Left renal pelvis (tissue), 4 donors: ENCODE measurements at regions not wholly inside any gene's neighbourhood (a gene's known extent, or its start where the extent isn't known, plus 50 kb on each side); places are given as distances from the start of the nearest gene placed in this dataset.

Experiments
- DNase-seq, 4 donors: peaks; one replicate each; pipeline ENCODE4 v3.0.0-alpha.2; 2013; ENCODE audit warnings: low read depth in 4 of 4, low spot score in 3 of 4

DNA sequence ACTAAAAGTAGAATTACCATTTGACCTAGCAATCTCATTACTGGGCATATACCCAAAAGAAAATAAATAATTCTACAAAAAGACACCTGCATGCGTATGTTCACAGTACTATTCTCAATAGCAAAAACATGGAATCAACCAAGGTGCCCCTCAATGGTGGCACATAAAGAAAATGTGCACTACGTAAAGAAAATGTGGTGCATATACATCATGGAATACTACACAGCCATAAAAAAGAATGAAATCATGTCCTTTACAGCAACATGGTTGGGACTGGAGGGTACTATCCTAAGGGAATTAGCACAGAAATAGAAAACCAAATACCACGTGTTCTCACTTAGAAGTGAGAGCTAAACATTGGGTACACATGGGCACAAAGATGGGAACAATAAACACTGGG is 250.7 kb upstream of the TNP1 start:
- DNase-seq, result no peak

DNA sequence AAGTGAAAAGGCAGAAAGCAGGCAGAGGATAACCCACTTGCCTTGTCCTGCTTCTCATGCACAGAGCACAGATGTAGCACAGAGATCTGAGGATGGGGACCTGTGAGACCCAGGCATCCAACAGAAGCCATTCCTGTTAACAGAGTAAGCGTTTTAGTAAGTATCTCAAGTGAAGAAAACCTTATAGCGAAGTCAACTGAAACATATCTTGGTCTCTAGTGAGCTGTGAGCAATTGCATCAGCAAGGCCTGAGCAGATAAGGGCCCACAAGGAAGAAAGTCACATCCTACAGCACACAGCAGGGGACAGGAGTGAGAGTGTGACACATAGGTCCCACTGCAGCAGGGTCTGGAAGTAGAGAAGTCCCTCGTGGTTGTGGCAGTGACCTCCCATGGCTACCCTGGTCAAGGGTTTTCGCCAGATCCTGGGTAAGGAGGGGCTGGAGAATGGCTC is 248.7 kb upstream of the TNP1 start:
- no peak for DNase-seq

DNA sequence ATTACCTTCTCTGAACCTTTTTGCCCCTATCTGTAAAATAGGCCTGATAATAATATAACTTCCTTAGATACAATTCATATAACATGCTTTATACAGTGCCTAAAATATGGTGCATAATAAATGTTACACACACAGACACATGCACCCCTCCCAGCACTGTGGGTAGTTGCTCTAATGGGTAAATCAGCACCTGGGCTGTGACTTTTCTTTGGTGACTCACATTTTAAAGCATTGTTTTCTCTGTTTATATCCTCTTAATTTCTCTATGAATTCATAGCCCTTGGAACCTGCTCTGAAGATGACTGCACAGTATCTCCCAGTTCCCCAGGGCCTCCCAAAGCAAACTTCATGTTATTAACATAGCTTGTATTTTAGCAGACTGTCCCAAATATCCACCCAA is 248.2 kb upstream of the TNP1 start:
- DNase-seq, result no peak

DNA sequence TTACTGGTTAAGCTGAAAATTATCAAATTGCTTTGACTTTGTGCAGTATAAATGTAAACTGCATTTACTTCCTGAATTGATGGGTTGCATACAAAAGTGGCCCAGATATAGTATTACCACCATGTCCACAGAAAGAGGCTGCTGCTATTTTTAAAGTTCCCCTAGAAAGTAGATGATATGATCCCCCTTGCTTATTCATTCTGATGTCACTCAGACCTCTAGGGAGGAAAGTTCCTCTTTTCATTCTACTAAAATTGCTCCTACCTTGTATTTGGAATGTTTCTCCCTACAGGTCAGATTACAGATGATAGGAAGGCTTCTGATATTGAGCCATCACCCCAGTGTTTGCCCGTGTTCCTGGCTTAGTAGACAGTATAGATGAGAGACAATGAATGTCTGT is 247.6 kb upstream of the TNP1 start:
- no peak for DNase-seq

DNA sequence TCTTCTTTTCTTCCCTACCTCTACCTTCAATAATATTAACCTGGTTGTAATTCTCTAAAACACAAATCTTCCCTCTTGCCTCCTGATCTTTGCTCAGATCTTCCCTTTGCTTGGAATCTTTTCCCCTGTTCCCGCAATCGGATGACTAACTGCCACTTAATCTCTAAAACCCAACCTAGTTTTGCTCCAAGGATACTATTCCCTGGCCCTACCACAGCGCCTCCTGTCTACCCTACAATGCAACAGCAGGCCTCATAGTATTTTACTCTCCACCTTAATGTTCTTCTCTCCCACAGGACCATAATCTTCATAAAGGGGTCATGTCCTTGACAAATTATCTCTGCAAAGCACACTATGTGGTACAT is 246.8 kb upstream of the TNP1 start:
- no peak for DNase-seq

DNA sequence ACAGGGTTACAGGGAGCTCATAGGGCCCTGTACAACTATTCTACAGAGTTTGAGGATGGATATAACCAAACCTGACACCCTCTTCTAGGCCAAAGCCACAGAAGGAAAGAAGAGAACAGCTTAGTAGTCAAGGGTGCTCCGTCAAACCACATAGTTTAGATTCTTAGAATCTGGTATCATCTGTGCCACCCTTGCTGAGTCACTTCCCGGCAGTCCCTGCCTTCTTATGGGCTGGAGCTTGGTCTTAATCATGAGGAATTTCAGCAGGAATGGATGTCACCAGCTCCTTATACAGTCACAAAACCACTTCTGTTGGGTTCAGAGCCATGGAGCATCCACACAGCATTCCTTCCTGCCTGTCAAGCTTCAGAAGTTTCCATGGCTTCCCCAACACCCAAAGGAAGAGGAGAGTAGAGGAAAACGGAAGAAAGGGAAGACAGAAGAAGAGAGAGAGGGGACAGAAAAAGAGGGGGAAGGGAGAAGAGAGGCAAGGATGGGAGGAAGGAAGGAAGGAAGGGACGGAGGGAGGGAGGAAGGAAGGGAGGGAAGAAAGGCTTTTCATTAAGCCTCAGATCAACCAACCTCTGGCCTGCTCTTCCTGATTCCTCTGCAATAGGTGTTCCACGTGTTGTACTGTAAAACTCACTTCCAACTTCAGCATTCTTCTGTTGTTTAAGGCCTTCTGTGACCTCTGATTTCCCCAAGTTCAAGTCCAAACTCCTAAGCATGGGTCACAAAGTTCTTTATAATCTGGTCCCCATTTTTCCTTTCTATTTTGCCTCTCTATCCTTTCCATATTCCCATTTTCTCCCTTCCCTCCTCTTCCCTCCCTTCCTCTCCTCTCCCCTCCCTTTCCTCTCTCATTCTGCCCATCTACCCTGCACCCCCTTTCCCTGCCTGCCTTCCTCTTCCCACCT is 246.1 kb upstream of the TNP1 start:
- no peak for DNase-seq

DNA sequence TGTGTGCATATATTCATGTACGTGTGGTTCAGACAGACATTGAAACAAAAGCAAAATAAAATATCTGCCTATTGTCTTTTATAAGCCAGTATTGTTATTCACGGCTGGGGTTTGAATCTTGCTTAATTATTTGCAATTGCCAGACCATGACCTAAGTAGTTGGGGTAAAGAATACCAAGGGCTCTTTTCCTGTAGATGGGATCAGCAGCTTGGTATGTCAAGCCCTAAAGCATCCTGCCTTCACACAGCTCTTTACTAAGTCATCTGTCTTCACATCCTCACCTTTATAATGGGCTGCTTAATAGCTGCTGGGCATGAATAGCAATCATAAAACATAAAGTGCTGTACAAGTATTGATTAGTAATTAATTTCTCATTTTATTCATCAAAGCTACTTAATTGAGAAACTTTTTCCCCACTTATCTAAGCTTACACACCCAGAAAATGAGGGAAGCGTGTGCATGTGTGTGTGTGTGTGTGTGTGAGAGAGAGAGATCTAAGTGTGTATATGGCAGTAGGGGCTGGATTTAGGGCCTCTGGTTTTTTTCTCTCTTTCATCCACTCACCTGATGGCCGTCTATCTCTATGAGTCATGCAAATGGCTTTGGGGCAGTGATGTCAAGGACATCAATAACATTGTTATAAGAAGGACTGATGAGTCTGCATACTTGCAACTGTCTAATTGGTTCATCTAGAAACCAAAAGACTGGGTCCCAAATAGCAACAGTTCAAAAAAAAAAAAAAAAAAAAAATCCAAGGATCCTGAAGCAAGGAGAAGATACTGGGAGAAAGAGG is 244.1 kb upstream of the TNP1 start:
- no peak for DNase-seq

DNA sequence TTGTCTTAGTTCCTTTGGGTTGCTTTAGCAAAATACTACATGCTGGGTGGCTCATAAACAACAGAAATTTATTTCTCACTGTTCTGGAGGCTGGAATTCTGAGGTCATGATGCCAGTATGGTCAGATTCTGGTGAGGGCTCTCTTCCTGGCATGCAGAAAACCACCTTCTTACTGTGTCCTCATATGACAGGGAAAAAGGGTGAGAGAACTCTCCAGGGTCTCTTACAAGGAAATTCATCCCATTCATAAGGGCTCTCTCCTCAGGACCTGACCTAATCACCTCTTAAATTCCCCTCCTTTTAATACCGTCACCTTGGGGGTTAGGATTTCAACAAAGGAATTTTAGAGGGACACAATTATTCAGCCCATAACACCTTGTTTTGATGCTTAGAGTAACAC is 243.1 kb upstream of the TNP1 start:
- DNase-seq, result no peak

DNA sequence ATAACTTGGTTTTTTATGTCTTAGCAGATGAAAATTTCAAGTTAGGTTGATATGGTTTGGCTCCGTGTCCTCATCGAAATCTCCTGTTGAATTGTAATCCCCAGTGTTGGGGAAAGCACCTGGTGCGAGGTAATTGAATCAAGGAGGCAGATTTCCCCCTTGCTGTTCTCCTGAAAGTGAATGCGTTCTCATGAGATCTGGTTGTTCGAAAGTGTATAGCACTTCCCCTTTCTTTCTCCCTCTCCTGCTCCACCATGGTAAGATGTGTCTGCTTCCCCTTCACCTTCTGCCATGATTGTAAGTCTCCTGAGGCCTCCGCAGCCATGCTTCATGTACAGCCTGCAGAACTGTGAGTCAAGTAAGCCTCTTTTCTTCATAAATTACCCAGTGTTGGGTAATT is 242.1 kb upstream of the TNP1 start:
- DNase-seq, result no peak

DNA sequence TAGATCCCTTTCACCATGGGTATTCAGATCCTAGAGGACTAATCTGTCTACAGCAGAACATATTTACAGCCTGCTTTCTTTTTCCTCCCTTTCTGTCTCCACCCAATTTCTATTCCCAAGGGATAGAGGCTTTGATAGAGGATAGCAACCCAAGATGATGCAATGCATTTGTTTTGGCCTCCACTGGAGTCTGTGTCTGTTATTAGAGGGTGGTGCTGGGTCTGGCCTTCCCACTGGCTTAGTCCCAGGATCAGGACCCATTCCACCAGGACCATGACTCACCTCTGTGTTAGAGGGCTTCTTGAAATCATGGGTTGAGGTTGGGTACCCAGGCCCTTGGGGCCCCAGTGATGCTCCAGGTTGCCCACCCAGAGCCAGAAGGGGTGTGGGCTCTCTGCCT is 239.7 kb upstream of the TNP1 start:
- no peak for DNase-seq

DNA sequence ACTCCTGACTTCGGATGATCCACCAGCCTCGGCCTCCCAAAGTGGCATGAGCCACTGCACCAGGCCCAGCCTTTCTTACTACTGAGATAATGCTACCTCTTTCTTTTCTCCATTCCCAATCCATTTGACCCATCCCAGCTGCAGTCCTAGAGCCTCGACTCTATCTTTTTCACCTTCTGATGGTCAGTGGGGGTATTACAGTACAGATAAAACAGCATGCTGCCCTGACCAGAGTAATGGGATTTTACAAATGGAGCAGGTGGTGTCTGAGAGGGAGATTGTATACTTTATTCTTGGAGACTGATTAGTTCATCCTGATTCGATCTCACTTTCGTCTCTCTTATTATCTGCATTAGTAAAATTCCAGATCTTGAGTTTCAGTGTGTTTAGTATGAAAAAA is 238.6 kb upstream of the TNP1 start:
- no peak for DNase-seq

DNA sequence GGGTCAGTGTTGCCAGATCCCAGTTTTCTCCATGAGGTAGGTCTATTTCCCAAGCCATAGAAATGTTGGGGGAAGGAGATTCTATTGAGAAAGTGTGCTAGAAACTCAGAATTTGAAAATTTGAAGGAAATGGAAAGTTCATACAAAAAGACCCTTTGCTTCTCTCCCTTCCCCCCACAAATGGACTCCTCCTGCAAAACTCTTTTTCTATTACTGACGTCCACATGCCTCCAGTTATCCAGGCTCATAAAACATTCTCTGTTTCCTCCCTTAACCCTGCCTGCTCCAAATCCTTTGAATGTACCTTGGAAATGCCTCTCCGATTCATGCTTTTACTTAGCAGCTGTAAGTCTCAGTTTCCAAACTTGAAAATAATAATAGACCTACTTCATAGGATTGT is 237.5 kb upstream of the TNP1 start:
- no peak for DNase-seq

DNA sequence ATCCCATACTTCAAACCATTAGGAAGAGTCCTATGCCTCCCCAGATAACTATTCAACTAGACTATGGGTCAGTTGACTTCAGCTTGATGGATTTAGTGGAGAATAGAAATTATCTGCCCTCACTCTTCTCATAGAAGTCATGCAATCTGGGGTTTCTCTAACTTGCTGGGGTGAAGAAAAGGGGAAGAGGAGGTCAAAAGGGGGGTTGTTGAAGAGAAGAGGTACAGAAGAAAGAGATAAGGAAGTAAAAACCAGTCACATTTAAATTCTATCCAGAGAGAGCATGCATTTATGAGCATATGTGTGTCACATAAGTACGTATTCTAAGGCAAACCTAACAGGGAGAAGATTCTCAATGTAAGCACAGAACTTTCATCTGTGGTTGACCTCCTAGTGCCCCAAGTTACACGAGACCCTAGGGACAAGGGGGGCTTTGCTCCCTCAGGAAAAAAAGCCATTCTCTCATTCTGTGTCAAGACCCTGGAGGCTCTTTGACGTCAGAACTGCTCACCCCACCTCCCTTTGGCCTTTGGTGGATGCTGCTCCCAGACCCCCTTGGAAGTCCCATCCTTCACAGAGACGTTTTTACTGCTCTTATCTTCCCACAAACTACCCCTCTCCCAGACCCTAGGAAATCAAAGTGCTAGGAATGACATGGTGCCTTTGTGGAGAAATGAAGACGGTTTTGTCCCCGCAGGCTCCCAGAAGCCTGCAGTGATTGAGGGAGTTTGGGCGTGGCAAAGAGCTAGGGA is 236.8 kb upstream of the TNP1 start:
- no peak for DNase-seq

DNA sequence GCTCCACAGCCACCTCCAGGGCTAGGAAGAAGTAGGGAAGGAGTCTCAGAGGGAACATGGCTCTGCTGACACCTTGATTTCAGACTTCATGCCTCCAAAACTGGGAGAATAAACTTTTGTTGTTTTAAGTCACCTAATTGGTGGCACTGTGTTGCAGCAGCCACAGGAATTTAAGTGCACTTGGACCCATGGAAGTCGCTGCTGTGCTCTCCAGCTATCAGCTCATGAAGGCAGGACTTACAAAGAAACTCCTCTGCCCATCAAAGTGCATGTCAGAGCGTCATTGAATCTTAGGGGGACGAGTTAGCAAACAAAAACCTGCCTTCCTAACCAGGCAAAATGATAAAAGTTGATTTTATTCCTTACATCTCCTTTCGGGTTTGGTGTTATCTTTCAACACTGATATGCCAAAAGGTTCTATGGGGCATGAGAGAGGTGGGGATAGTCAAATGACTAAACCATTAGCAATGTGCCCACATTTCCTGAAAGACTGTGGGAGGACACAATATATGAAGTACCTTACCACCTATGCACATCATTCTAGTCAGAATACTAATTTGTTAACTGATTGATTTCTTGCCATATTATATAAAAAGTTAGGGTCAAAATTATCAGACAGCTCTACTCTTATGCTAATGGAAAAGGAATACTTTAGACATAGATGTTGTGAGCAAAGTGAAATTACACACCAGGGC is 235.8 kb upstream of the TNP1 start:
- DNase-seq, result no peak

DNA sequence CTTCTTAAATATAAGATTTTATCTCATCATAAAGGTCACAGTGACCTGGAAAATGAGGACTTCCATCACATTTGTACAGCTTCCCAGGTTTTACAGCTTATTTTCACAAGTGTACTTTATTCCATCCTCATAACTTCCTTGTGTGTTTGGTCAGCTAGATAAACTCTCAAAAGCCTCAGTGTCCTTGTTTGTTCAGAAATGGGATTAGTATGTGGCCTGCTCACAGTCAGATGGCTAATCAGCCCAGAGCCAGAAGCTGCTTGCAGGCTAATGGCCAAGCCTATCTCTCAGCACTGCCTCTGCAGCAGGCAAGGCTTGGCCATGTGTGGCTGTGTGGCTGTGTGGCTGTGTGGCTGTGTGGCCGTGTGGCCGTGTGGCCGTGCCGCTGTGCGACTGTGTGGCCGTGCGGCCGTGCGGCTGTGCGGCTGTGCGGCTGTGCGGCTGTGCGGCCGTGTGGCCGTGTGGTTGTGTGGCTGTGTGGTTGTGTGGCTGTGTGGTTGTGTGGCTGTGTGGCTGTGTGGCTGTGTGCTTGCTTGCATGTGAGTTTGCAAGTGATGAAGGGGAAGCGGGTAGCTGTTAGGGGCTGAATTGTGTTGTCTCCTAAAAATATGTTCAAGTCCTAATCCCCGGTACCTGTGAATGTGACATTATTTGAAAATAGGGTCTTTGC is 233.0 kb upstream of the TNP1 start:
- DNase-seq, result no peak

DNA sequence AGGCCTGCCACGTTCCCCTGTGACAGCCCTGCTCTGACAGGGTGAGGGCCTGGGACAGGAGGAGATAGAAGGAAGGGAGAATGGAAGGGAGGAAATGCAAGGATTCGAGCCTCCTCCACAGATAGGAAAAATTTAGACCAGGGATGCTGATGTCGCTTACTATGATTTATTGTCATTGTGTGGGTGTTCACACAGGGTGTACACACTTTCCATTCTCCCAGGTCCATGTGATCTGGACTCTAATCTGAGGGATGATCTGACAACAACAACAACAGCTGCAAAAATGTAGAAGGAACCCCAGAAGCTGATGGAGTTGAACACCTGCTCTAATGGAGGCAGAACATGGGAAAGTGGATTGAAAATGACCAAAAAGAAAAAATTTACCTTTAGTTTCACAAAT is 231.7 kb upstream of the TNP1 start:
- DNase-seq, result no peak

DNA sequence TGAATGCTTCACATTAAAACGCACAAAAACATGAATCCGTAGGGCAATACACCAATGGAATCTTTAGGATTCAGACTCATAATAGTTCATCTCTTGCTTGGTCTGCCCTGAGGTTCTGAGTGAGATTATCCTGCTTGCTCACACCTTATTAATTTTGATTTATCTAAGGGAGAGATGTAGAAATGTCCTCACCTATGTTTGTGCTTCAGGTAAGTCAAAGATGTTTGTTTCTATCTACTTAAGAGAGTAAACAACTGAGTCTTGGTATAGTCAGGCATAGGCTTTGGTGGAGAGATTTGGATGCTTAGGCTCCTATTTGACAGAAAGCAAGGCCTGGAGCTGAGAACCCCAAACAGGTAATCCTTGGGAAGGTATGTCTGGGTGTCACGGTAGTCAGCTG is 231.0 kb upstream of the TNP1 start:
- DNase-seq, result no peak

DNA sequence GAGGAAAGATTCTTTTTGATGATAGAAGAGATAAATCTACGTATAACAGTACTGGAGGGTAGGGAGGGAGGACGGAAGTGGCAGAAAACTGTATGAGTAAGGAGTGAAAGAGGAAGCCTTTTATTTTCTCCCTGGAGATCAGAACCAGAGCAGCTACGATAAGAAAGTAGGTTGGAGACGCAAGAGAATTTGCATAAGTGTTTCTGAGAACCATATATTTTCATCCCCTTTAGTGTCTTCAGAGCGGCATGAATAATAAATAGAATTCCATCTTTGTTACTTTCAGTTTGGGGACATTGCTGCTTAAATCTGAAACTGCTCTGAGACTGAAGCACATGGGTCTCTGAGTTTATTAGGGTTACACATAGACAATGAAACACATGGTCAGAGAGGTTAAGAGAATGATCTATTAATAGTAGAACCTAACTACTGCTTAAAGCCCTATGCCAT is 230.2 kb upstream of the TNP1 start:
- no peak for DNase-seq

DNA sequence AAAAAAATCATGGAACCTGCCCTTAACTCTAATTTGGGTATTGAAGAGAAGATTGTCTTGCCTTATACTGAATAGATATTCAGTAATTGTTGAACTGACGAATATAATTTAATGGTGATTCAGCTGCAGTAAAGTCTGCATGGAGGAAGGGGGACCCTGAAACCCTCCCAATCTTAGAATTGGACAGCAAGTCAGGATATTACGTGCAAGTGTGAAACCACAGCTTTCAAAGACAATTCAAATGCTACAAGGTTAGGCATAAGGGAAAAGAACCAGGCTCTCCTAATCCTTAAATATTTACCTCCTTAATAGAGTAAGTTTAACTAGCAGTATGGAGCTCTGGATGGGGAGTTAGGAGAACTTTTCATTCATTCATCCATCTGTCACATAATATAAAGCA is 226.9 kb upstream of the TNP1 start:
- no peak for DNase-seq

DNA sequence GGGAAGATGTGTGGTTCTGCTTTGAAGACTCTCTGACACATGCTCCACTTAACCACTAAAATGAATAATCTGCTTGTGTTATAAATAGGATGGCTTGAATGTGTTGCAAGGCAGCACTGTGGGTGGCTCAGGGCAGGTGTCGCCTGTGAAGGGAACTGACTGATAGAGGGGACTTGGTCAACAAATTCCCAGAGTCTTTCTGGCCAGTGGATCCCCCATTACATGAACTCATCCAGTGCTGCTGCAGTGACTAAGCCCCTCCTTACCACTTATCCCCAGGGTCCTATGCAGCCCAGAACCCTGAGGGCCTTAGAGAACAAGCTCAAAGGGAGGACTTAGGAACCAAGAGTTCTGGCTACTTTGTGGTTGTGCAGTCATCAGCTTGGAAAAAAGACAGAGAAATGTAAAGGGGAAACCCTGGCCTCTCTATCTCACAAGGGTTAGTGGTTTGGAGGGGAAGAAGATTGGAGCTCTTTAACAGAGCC is 226.2 kb upstream of the TNP1 start:
- DNase-seq, result no peak
